IMR-90 (cell line): ENCODE measurements at regions not wholly inside any gene's neighbourhood (a gene's known extent, or its start where the extent isn't known, plus 50 kb on each side); places are given as distances from the start of the nearest gene placed in this dataset.

ENCODE experiments used
- CTCF ChIP-seq: conservative IDR thresholded peaks from 2 replicates; pipeline ENCODE4 v1.5.1; 2012; ENCODE audit warnings: mild to moderate bottlenecking, low read depth, low read length, improper control_type of control experiment
- FOS ChIP-seq: fragments of 150-350 bp; IDR thresholded peaks from 2 replicates; pipeline ENCODE4 v1.6.1; 2016; ENCODE audit warnings: low read depth, low read length
- MAZ ChIP-seq: IDR thresholded peaks from 2 replicates; pipeline ENCODE4 v1.6.1; 2012; ENCODE audit warnings: low read depth, mild to moderate bottlenecking, low read length, improper control_type of control experiment, moderate library complexity, borderline replicate concordance
- MXI1 ChIP-seq: IDR thresholded peaks from 2 replicates; pipeline ENCODE4 v1.6.1; 2012; ENCODE audit warnings: low read depth, mild to moderate bottlenecking, low read length, moderate library complexity, borderline replicate concordance
- POLR2A ChIP-seq: IDR thresholded peaks from 2 replicates; pipeline ENCODE4 v1.6.1; 2012; ENCODE audit warnings: mild to moderate bottlenecking, low read depth, low read length
- RCOR1 ChIP-seq: IDR thresholded peaks from 2 replicates; pipeline ENCODE4 v1.6.1; 2012; ENCODE audit warnings: mild to moderate bottlenecking, low read length, improper control_type of control experiment; ENCODE audit not compliant: insufficient replicate concordance
- TF ChIP-seq, protein P1 (sequence below): fragments of 150-350 bp; IDR thresholded peaks from 2 replicates; pipeline ENCODE4 v1.6.1; 2017; ENCODE audit warnings: mild to moderate bottlenecking, antibody characterized with exemption, low read length, low read depth
- TF ChIP-seq, protein P2 (sequence below): fragments of 150-350 bp; IDR thresholded peaks from 2 replicates; pipeline ENCODE4 v1.6.1; 2016; ENCODE audit warnings: low read depth, mild to moderate bottlenecking, low read length, moderate library complexity, borderline replicate concordance

- no peak for TF ChIP-seq CTCF
- TF ChIP-seq, protein P1, sequence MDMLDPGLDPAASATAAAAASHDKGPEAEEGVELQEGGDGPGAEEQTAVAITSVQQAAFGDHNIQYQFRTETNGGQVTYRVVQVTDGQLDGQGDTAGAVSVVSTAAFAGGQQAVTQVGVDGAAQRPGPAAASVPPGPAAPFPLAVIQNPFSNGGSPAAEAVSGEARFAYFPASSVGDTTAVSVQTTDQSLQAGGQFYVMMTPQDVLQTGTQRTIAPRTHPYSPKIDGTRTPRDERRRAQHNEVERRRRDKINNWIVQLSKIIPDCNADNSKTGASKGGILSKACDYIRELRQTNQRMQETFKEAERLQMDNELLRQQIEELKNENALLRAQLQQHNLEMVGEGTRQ = no peak
- TF ChIP-seq POLR2A = no peak
- TF ChIP-seq MAZ = no peak
- no peak for TF ChIP-seq RCOR1
- TF ChIP-seq FOS = no peak
- TF ChIP-seq, protein P2, sequence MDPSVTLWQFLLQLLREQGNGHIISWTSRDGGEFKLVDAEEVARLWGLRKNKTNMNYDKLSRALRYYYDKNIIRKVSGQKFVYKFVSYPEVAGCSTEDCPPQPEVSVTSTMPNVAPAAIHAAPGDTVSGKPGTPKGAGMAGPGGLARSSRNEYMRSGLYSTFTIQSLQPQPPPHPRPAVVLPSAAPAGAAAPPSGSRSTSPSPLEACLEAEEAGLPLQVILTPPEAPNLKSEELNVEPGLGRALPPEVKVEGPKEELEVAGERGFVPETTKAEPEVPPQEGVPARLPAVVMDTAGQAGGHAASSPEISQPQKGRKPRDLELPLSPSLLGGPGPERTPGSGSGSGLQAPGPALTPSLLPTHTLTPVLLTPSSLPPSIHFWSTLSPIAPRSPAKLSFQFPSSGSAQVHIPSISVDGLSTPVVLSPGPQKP = no peak
- no peak for TF ChIP-seq MXI1
Measured at GRCh38 chr5:40441733-40442132, 238.0 kb upstream of the PTGER4 start.
